ENCODE measurements at regions not wholly inside any gene's neighbourhood (a gene's known extent, or its start where the extent isn't known, plus 50 kb on each side); places are given as distances from the start of the nearest gene placed in this dataset.
"Not testable (repeated sequence)": the region's sequence is repeated elsewhere in the genome, so short reads cannot be mapped to it uniquely, and the experiment has no call there.

DNA sequence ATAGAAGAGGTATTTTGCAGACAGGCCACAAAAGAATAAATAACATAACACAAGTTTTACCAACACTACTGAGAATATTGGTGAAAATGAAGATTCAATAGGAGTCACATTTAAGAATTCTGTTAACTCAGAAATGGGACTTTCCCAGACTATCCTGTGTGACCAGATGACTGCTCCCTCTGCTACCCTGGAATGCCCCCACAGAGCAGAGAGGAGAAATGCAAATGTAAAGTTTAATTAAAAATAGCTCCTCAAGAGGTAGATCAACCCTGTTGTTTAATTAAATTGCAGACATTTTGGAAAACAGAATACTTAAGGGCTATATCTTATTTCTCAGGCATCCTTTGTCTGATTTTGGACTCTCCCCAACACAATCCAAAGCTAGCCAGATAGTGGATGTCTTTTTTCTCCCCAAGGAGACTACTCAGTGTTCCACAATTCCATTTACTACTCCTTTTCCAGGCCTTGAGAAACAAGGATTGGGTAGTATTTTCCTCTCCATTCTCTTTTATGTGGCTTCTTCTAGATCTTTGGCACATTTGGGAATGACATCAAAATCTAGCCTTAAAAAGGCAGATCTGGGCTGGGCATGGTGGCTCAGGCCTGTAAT, 104.7 kb upstream of the TSC22D1 start:
- Histone ChIP-seq H3K36me3 (no peaks in the 10 kb centered on the region), H3K9me3 (replicated peaks) (no peaks in the 10 kb centered on the region), H3K27me3 (replicated peaks) (no peaks in the 10 kb centered on the region), H3K27ac (no peak overlapping the region), H3K4me1 (replicated peaks) (peaks cover 12% of the 10 kb centered on the region), H3K4me3 (no peak overlapping the region)
- no peak for DNase-seq (ENCODE audit: low read depth in 1 of 2, low spot score in 2 of 2)

DNA sequence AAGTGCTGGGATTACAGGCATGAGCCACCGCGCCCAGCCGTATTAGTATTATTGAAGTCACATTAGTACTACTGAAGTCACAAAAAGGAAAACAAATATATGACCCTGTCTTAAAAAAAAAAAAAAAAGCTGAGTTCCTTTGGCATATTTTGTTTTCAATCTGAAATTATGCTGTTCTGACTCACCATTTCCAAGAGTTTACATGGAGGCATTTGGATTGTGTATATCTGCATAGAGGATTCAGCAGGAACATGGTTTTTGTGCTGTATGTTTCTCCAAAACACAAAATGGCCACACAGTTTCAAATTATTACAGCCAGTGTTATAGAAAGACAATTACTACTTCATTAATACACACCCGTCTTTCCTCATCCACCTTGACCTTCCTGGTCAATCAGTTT, 103.5 kb upstream of the TSC22D1 start:
- Histone ChIP-seq H3K9me3 (replicated peaks) (no peaks in the 10 kb centered on the region), H3K36me3 (no peaks in the 10 kb centered on the region), H3K27ac (no peak overlapping the region), H3K27me3 (replicated peaks) (no peaks in the 10 kb centered on the region), H3K4me3 (no peak overlapping the region), H3K4me1 (replicated peaks) (peaks cover 8% of the 10 kb centered on the region)
- no peak for DNase-seq (ENCODE audit: low read depth in 1 of 2, low spot score in 2 of 2)

DNA sequence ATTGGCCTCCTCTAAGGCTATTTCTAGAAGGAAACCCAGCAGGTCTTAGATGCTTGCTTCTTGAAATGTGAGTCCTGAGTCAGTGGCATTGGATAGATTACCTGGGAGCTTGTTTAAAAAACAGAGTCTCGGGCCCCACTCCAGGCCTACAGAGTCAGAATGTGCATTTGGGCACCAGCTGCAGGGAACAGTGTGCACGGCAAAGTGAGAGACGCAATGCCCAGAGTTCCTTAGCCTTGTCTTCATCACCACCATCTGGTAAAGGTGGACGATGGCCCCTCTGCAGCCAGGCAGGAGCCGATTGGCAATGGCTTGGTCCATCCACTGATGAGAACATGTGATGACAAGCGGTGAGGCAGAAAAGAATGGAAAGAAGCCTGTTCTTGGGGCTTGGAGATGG, 102.1 kb upstream of the TSC22D1 start:
- no peaks in the 10 kb centered on the region for H3K36me3 ChIP-seq
- H3K4me3 ChIP-seq = no peak overlapping the region
- H3K27me3 ChIP-seq (replicated peaks) = no peaks in the 10 kb centered on the region
- DNase-seq (ENCODE audit: low read depth in 1 of 2, low spot score in 2 of 2) = no peak
- H3K9me3 ChIP-seq (replicated peaks) = no peaks in the 10 kb centered on the region
- H3K27ac ChIP-seq = no peak overlapping the region
- peaks cover 6% of the 10 kb centered on the region for H3K4me1 ChIP-seq (replicated peaks)

DNA sequence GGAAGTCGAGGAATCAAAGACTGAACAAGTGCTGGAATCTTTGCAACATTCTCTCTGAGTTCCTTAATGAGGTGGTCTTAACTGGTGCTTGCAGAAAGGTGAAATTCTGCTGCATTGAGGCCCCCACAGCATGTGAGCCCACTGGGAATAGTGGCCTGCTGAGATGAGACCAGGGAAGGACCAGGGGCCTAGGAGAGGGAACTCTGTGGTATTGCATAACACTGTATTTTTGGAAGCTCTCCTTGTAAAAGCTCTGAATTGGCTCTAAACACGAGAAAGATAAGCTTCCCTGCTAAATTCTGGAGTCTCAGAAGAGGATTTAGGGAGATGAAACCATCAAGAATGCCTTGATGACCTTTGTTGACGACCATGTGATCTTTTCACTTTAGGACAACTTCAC, 100.4 kb upstream of the TSC22D1 start:
- H3K36me3 ChIP-seq = no peaks in the 10 kb centered on the region
- H3K27me3 ChIP-seq (replicated peaks) = no peaks in the 10 kb centered on the region
- no peak overlapping the region for H3K4me3 ChIP-seq
- H3K4me1 ChIP-seq (replicated peaks) = peaks cover 6% of the 10 kb centered on the region
- H3K27ac ChIP-seq = no peak overlapping the region
- DNase-seq (ENCODE audit: low read depth in 1 of 2, low spot score in 2 of 2) = no peak
- no peaks in the 10 kb centered on the region for H3K9me3 ChIP-seq (replicated peaks)

DNA sequence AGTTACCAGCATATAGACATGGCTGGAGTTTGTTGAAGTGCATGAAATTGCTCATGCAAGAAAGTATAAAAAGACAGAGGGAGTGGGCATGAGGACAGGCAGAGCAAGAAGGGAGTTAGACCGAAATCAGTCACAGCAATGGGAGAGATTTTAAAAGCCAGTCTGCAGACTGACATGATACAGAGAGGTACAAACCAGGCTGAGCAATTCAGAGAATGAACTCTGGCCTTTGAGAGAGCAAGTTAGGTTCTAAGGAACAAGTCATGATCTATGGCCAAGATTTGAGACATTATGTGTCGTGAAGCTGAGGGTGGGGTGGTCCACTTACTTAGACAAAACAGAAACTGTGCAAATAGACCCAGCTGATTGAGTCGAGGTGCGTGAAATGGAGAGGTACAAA, 93.4 kb upstream of the TSC22D1 start:
- Histone ChIP-seq H3K4me1 (replicated peaks) (peaks cover 29% of the 10 kb centered on the region), H3K27me3 (replicated peaks) (no peaks in the 10 kb centered on the region), H3K4me3 (no peak overlapping the region), H3K9me3 (replicated peaks) (no peaks in the 10 kb centered on the region), H3K27ac (no peak overlapping the region), H3K36me3 (no peaks in the 10 kb centered on the region)
- no peak for DNase-seq (ENCODE audit: low read depth in 1 of 2, low spot score in 2 of 2)

DNA sequence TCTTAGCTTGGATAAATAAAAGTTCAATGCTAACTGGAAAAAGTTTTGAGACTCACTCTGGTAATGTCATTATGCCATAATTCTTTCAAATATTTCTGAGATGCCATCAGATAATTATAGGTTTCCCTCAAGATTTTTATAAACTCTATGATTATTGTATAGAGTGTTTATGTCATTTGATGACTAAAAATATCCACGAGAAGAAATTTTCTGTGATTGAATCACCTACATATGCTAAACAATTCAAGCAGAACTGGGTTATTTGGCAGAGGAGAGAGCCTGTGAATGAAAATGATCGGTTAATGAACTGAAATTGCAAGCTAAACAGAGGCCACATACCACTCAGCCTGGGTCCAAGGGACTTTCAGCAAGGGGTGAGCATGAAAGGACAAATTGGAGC, 92.6 kb upstream of the TSC22D1 start:
- Histone ChIP-seq H3K9me3 (replicated peaks) (no peaks in the 10 kb centered on the region), H3K4me1 (replicated peaks) (peaks cover 29% of the 10 kb centered on the region), H3K36me3 (no peaks in the 10 kb centered on the region), H3K4me3 (no peak overlapping the region), H3K27me3 (replicated peaks) (no peaks in the 10 kb centered on the region), H3K27ac (peak overlapping the region; percentile 38)
- DNase-seq (ENCODE audit: low read depth in 1 of 2, low spot score in 2 of 2) = peak in 1 of 2 experiments; percentile 26

DNA sequence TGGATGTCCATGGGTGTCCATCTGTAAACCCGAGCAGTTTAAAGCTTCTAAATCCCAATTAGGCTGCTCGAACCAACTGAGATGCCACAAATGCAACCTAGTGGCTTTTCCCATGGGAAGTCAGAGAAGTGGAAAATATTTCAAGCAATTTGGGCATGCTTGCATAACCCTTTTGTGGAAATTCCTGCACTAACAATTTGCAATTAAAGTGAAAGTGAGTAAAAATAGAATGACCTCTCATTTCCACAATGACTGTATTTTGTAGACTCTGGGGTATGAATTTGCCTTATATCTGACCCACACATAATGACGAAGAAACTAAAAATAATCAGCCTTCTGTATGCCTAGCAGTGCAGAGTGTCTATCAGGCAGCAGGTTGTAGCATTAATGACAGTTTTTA, 91.8 kb upstream of the TSC22D1 start:
- Histone ChIP-seq H3K36me3 (no peaks in the 10 kb centered on the region), H3K27ac (peak overlapping the region; percentile 38), H3K9me3 (replicated peaks) (no peaks in the 10 kb centered on the region), H3K4me1 (replicated peaks) (peaks cover 29% of the 10 kb centered on the region), H3K4me3 (no peak overlapping the region), H3K27me3 (replicated peaks) (no peaks in the 10 kb centered on the region)
- no peak for DNase-seq (ENCODE audit: low read depth in 1 of 2, low spot score in 2 of 2)

DNA sequence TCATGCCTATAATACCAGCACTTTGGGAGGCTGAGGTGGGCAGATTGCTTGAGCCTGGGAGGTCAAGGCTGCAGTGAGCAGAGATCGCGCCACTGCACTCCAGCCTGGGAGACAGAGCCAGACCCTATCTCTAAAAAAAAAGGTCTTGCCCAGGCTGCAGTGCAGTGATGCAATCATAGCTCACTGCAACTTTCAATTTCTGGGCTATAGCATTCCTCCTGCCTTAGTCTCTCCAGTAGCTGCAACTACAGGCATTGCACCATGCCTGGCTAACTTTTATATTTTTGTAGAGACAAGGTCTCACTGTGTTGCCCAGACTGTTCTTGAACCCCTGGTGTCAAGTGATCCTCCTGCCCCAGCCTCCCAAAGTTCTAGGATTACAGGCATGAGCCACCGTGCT, 90.4 kb upstream of the TSC22D1 start:
- not testable (repeated sequence) for H3K4me3 ChIP-seq; H3K27me3 ChIP-seq (replicated peaks); H3K9me3 ChIP-seq (replicated peaks); H3K36me3 ChIP-seq; DNase-seq (ENCODE audit: low read depth in 1 of 2, low spot score in 2 of 2); H3K27ac ChIP-seq
- H3K4me1 ChIP-seq (replicated peaks) = peaks cover 29% of the 10 kb centered on the region

DNA sequence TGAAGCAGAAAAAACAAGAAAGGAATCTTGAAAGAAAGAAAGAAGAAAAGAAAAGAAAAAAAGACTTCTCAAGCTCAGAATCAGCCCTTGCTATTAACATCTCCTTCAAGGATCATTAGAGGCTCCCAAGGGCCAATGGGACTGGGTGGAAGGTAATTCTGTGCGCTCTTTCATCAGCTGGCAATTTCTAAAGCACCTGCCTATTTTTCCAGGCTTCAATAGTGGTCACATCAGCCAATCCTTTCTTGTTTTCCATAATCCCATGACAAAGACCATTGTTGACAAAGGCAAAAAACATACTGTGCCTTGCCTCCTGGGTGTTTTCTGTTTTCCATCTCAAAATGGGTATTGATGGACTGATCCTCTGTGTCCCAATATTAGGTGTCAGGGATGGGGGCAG, 88.2 kb upstream of the TSC22D1 start:
- peaks cover 25% of the 10 kb centered on the region for H3K4me1 ChIP-seq (replicated peaks)
- no peak overlapping the region for H3K4me3 ChIP-seq
- no peaks in the 10 kb centered on the region for H3K27me3 ChIP-seq (replicated peaks)
- H3K27ac ChIP-seq = no peak overlapping the region
- no peaks in the 10 kb centered on the region for H3K9me3 ChIP-seq (replicated peaks)
- H3K36me3 ChIP-seq = no peaks in the 10 kb centered on the region
- no peak for DNase-seq (ENCODE audit: low read depth in 1 of 2, low spot score in 2 of 2)

DNA sequence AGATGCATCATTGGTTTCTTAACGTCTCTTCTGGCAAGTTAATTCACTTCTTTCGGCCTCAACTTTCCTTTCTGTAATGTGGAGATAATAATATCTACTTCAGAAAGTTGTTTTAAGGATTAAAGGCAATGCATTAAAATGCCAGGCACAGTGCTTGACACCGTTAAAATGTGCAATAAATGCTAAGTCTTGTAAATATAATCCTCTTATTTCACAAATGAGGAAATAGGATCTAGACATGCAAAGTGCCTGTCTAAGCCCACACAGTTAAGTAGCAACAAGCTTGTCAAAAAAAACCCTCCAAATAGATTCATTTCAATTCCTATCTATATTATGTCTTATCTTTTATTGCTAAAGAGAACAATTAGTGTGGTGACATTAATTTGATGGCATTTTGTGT, 86.4 kb upstream of the TSC22D1 start:
- Histone ChIP-seq H3K9me3 (replicated peaks) (no peaks in the 10 kb centered on the region), H3K4me1 (replicated peaks) (peaks cover 9% of the 10 kb centered on the region), H3K4me3 (no peak overlapping the region), H3K27ac (no peak overlapping the region), H3K36me3 (no peaks in the 10 kb centered on the region), H3K27me3 (replicated peaks) (no peaks in the 10 kb centered on the region)
- DNase-seq (ENCODE audit: low read depth in 1 of 2, low spot score in 2 of 2) = no peak

DNA sequence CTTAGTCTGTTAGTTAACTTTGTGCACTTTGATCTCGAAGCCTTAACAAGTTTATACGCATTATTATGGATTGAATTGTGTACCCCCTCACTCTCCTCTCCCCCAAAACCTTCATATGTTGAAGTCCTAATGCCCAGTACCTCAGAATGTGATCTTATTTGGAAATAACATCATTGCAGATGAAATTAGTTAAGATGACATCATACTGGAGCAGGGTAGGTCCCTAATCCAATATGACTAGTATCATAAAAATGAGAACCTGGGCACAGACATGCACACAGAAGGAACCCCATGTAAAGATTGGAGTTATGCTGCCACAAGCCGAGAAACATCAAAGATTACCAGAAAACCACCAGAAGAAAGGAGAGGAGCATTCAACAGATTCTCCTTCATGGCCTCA, 85.8 kb upstream of the TSC22D1 start:
- Histone ChIP-seq H3K36me3 (no peaks in the 10 kb centered on the region), H3K27me3 (replicated peaks) (no peaks in the 10 kb centered on the region), H3K4me3 (no peak overlapping the region), H3K9me3 (replicated peaks) (no peaks in the 10 kb centered on the region), H3K27ac (no peak overlapping the region), H3K4me1 (replicated peaks) (peaks cover 4% of the 10 kb centered on the region; the same call in 1 of the 2 replicates)
- DNase-seq (ENCODE audit: low read depth in 1 of 2, low spot score in 2 of 2) = no peak

DNA sequence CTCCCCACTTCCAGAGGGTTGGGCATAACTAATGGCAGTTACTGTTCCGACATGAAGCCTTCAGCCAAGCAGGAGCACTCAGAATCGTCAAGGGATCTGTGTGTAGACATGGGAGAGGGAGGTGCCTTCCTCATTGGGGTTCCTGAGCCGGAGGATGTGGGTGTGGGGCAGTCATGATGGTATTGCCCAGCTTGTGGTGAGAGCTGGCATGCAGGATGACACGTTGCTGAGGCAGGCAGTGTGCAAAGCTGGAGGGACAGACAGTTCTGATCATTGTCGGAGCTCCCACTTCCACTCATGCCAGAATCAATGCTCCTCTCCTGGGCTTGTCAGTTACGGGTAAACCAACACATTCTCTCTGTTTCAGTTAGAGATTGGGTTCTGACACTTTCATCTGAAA, 83.9 kb upstream of the TSC22D1 start:
- DNase-seq (ENCODE audit: low read depth in 1 of 2, low spot score in 2 of 2) = no peak
- Histone ChIP-seq H3K4me3 (no peak overlapping the region), H3K4me1 (replicated peaks) (no peaks in the 10 kb centered on the region)

DNA sequence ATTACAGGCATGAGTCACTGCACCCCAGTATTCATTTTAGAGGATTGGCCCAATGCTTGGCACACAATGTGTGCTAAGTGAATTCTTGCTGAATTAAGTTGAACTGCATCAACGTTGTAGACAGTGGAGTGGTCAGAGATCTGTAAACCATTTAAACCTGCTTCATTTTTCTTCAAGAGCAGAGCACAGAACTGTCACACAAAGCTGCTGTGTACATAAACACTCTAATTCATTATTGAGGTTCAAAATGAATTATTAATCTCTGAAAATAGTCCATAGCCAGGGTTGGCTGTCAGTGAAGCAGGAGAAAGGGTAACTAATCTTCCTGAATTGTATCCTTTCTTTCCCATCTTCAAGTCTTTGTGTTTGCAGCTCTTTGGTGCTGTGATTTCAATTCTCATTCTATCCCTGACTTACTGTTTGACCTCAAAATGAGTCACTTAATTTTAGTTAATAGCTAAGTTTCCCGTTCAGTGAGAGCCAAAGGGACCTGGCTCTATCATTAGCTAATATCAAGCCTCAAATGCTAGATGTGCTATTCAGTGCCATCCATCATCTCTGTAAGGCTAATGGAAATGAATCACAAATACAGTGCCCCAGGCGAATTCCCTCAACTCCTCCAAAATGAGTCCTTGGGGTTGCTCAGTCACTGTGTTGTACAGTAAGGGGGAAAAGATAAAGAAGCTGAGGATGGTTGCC, 77.0 kb upstream of the TSC22D1 start:
- Histone ChIP-seq H3K9me3 (replicated peaks) (no peaks in the 10 kb centered on the region), H3K36me3 (no peaks in the 10 kb centered on the region), H3K4me3 (no peak overlapping the region), H3K27me3 (replicated peaks) (no peaks in the 10 kb centered on the region), H3K27ac (no peak overlapping the region), H3K4me1 (replicated peaks) (0 out of 2 replicates have a peak, but pooled peaks cover 5% of the 10 kb centered on the region)
- DNase-seq (ENCODE audit: low read depth in 1 of 2, low spot score in 2 of 2) = no peak

More for the DNA sequence above, 83.9 kb upstream of the TSC22D1 start:
- no peaks in the 10 kb centered on the region for H3K36me3 ChIP-seq
- H3K27me3 ChIP-seq (replicated peaks) = no peaks in the 10 kb centered on the region
- H3K27ac ChIP-seq = no peak overlapping the region
- H3K9me3 ChIP-seq (replicated peaks) = no peaks in the 10 kb centered on the region

DNA sequence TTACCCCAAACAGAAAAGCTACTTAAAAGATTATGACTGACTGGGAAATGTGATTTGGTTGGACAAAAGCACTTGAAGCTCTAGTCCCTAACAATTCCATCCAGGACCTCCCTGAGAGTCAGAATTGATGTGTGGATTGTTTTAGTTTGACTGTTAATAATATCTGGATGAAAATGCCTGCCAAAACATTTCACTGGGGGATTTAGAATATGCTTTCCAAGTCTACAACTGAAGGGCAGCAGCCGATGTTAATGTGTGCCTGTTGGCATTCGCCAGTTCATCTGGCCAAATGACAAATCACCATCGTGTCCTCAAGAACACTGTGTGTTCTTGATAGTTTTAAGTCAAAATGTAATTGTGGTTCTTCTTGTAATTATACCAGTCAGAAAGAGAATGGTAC, 76.0 kb upstream of the TSC22D1 start:
- H3K36me3 ChIP-seq = no peaks in the 10 kb centered on the region
- no peaks in the 10 kb centered on the region for H3K27me3 ChIP-seq (replicated peaks)
- H3K4me1 ChIP-seq (replicated peaks) = 0 out of 2 replicates have a peak, but pooled peaks cover 5% of the 10 kb centered on the region
- H3K4me3 ChIP-seq = no peak overlapping the region
- H3K9me3 ChIP-seq (replicated peaks) = no peaks in the 10 kb centered on the region
- no peak for DNase-seq (ENCODE audit: low read depth in 1 of 2, low spot score in 2 of 2)
- no peak overlapping the region for H3K27ac ChIP-seq

DNA sequence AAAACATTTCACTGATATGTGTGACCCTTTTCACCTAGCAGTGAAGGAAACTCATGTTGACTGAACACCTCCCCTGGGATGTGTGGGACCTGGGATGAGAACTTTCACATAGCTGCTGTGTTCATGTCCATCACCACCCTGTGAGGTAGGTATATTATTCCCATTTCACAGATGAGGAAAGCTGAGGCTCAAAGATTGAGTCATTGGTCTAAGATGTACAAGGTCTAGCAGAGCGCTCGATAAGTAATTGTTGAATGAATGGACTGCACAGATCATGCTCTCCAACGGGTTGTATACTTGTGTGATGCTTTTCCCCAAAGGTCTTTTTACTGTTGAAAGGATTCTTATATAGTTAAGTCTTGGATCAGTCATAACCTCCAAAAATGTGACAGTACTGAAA, 75.6 kb upstream of the TSC22D1 start:
- no peaks in the 10 kb centered on the region for H3K27me3 ChIP-seq (replicated peaks)
- H3K27ac ChIP-seq = no peak overlapping the region
- DNase-seq (ENCODE audit: low read depth in 1 of 2, low spot score in 2 of 2) = no peak
- no peaks in the 10 kb centered on the region for H3K36me3 ChIP-seq
- no peak overlapping the region for H3K4me3 ChIP-seq
- no peaks in the 10 kb centered on the region for H3K9me3 ChIP-seq (replicated peaks)
- H3K4me1 ChIP-seq (replicated peaks) = 0 out of 2 replicates have a peak, but pooled peaks cover 5% of the 10 kb centered on the region
